BJ (cell line): ENCODE measurements at regions not wholly inside any gene's neighbourhood (a gene's known extent, or its start where the extent isn't known, plus 50 kb on each side); places are given as distances from the start of the nearest gene placed in this dataset.

ENCODE experiments used
- CTCF ChIA-PET: fragments of 350-600 bp; formaldehyde crosslinking; extraction: SDS; loops from one replicate; lab custom pipeline; 2021; ENCODE audit warnings: antibody characterized with exemption, inconsistent platforms; lab: Yijun Ruan, JAX
- POLR2A ChIA-PET: fragments of 300-600 bp; sonication (Branson Sonifier 250); formaldehyde crosslinking; extraction: SDS; loops from one replicate; lab custom pipeline; 2021; ENCODE audit warnings: antibody characterized with exemption; lab: Charles Lee
- DNase-seq: peaks from one replicate; pipeline ENCODE4 v3.0.0-alpha.2; 2011; ENCODE audit warnings: low read depth
- H3K27me3 ChIP-seq: 2 replicates; pipeline ENCODE4 v1.6.0; 2011; ENCODE audit warnings: low read length; ENCODE audit not compliant: control insufficient read depth, insufficient read depth
- H3K36me3 ChIP-seq: 2 replicates; pipeline ENCODE4 v1.5.1; 2011; ENCODE audit warnings: low read length; ENCODE audit not compliant: control insufficient read depth, insufficient read depth
- H3K4me3 ChIP-seq: 2 replicates; pipeline ENCODE4 v1.5.1; 2011; ENCODE audit warnings: low read depth, mild to moderate bottlenecking, control low read depth, low read length
- TF ChIP-seq, protein P1 (sequence below): IDR thresholded peaks from 2 replicates; pipeline ENCODE4 v1.5.1; 2011; ENCODE audit warnings: low read depth, mild to moderate bottlenecking, control low read depth, inconsistent platforms, low read length, moderate library complexity; ENCODE audit not compliant: insufficient read depth

DNA sequence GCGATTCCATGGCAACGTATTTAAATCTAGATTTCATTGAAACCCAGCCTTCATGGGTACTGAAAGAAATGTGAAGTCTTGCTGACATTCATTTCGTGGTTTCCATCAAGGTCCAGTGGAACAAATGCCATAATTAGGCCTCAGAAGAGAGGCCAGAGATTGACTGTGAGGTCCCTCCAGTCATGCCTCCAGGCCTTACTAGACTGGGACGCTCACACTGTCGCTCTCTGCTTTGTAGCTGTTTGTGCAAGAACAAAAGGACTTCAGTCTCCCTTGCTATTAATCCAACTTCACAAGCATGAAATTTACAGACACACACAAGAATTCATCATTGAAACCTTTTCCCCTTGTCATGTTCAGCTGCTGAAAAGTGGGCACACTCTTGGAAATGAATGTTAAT lies 180.4 kb upstream of the FOXD3 start:
- TF ChIP-seq, protein P1, sequence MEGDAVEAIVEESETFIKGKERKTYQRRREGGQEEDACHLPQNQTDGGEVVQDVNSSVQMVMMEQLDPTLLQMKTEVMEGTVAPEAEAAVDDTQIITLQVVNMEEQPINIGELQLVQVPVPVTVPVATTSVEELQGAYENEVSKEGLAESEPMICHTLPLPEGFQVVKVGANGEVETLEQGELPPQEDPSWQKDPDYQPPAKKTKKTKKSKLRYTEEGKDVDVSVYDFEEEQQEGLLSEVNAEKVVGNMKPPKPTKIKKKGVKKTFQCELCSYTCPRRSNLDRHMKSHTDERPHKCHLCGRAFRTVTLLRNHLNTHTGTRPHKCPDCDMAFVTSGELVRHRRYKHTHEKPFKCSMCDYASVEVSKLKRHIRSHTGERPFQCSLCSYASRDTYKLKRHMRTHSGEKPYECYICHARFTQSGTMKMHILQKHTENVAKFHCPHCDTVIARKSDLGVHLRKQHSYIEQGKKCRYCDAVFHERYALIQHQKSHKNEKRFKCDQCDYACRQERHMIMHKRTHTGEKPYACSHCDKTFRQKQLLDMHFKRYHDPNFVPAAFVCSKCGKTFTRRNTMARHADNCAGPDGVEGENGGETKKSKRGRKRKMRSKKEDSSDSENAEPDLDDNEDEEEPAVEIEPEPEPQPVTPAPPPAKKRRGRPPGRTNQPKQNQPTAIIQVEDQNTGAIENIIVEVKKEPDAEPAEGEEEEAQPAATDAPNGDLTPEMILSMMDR, result no peak
- H3K36me3 ChIP-seq, result no peaks in the 10 kb centered on the region
- no peak overlapping the region for H3K4me3 ChIP-seq
- H3K27me3 ChIP-seq, result no peaks in the 10 kb centered on the region
- CTCF ChIA-PET, result no interaction called here
- DNase-seq, result no peak
- POLR2A ChIA-PET, result no interaction called here

DNA sequence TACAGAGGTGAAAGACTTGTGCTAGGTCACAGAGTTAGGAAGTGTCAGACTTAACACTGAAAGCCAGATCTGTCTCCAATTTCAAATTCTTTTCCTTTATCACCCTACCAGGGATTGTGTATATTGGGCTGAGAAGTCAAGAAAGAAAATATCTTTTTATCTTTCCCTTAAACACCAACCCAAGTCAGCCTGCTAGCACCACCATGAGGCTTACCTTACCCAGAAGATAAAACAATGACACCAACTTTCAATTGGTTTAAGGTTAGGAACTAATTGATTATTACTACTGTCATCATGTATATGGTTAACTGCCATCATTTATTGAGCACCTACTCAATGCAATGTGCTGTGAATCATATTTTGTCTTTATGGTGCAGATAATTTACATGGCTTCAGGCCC lies 178.9 kb upstream of the FOXD3 start:
- no peak for DNase-seq
- ChIA-PET CTCF (no interaction called here), POLR2A (no interaction called here)
- TF ChIP-seq, protein P1, result no peak
- Histone ChIP-seq H3K27me3 (no peaks in the 10 kb centered on the region), H3K4me3 (no peak overlapping the region), H3K36me3 (no peaks in the 10 kb centered on the region)

DNA sequence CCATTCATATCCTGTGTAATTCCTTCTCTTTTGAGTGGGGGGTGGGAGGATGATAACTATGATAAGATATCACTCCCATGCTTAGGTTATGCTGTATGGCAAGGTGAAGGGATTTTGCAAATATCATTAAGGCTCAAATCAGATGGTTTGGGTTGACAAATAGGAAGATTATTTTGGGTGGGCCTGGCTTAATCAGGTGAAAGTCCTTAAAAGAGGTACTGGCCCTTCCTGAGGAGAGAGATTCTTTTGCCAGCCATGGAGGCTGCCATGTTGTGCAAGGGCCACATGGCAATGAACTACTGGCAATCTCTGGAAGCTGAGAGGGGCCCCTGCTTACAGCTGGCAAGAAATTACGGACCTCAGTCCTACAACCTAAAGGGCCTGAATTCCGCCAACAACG lies 174.6 kb upstream of the FOXD3 start:
- no peak overlapping the region for H3K4me3 ChIP-seq
- no peaks in the 10 kb centered on the region for H3K36me3 ChIP-seq
- TF ChIP-seq, protein P1, result no peak
- POLR2A ChIA-PET, result no interaction called here
- DNase-seq, result no peak
- CTCF ChIA-PET, result interaction anchor here (1.8 kb wide), 1 partner anchor 32 kb away, joined by 5 read pairs; no protein-coding TSS in a partner anchor
- no peaks in the 10 kb centered on the region for H3K27me3 ChIP-seq

DNA sequence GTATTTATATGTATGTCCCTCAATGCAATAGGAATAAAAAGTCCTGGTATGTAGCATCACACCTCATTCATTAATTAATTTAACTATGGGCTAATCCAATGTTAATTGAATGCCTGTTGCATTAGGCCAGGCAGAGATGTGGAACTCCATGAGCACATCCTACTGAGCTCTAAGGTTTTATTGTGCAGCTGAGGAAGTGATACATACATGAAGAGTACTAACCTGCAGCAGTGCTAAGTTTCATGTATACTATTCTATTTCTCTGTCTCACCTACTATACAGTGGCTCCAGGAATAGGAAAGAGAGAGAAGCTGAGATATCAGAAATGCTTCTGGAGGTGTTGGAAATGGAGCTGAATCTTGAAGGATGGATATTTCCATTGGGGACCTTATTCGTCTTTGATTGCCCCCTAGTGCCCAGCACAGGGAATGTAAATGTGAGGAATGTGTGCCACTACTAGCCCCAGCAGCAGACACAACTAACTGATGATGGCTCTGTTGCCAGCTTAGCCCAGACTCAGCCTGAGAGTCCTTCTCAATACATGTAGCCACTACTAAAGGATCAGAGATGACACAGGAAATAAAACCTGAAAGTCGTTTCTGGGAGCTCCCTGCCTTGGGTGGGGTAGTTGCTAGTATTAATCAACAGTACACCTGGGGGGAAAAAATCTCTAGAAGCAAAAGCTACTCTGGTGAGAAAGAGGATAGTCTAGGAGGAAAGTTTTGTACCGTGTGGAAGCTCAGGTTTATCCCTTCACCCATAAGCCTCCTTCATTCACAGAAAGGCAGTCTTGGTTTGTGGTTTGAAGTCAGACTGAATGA lies 173.3 kb upstream of the FOXD3 start:
- Histone ChIP-seq H3K4me3 (no peak overlapping the region), H3K27me3 (no peaks in the 10 kb centered on the region), H3K36me3 (no peaks in the 10 kb centered on the region)
- no peak for DNase-seq
- ChIA-PET CTCF (interaction anchor here (0.7 to 1.8 kb wide), 10 partner anchors 9 to 309 kb away, joined by 3 to 8 read pairs (median 4); no protein-coding TSS in a partner anchor), POLR2A (no interaction called here)
- TF ChIP-seq, protein P1, result peak; percentile 66

DNA sequence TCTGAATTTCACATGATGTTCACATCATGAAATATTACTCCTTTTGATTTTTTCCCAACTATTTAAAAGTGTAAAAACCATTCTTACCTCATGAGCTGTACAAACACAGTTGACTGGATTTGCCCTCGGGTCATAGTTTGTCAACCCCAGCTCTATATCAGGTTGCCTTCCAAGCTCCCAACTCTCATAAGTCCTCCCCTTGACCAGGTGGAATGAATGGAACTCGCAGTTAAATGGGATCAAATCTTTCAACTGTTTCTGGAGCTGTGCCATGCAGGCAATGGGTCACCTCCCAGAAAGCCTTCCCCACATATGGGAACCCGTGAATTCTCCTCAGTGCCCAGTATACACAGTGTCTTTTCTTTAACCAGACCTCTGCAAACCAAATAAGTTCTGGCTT lies 169.8 kb upstream of the FOXD3 start:
- ChIA-PET POLR2A (no interaction called here), CTCF (interaction anchor here (0.7 kb wide), 1 partner anchor 8 kb away, joined by 3 read pairs; no protein-coding TSS in a partner anchor)

More for the DNA sequence above, 169.8 kb upstream of the FOXD3 start:
- H3K27me3 ChIP-seq, result no peaks in the 10 kb centered on the region
- no peak overlapping the region for H3K4me3 ChIP-seq
- TF ChIP-seq, protein P1, result no peak
- no peaks in the 10 kb centered on the region for H3K36me3 ChIP-seq
- DNase-seq, result no peak
